Mucosa of rectum (tissue), 2 donors: ENCODE measurements at regions not wholly inside any gene's neighbourhood (a gene's known extent, or its start where the extent isn't known, plus 50 kb on each side); places are given as distances from the start of the nearest gene placed in this dataset.
"Not testable (repeated sequence)": the region's sequence is repeated elsewhere in the genome, so short reads cannot be mapped to it uniquely, and the experiment has no call there.

Experiments
- H3K27ac ChIP-seq, 2 donors: one replicate each; pipeline ENCODE4 v1.7.0; 2013; ENCODE audit warnings: inconsistent platforms in 2 of 2, low read depth in 2 of 2, low read length in 2 of 2
- H3K27me3 ChIP-seq, 2 donors: one replicate each; pipeline ENCODE4 v1.7.0; 2013; ENCODE audit warnings: low read length in 2 of 2; ENCODE audit not compliant: control insufficient read depth in 2 of 2, insufficient read depth in 2 of 2
- H3K36me3 ChIP-seq, 2 donors: one replicate each; pipeline ENCODE4 v1.7.0; 2013; ENCODE audit warnings: low read length in 2 of 2; ENCODE audit not compliant: control insufficient read depth in 2 of 2, insufficient read depth in 2 of 2
- H3K4me1 ChIP-seq, 2 donors: one replicate each; pipeline ENCODE4 v1.7.0; 2013; ENCODE audit warnings: low read length in 2 of 2, mild to moderate bottlenecking in 1 of 2; ENCODE audit not compliant: control insufficient read depth in 2 of 2, insufficient read depth in 2 of 2
- H3K4me3 ChIP-seq, 2 donors: one replicate each; pipeline ENCODE4 v1.7.0; 2013; ENCODE audit warnings: low read length in 2 of 2
- H3K9ac ChIP-seq, 2 donors: one replicate each; pipeline ENCODE4 v1.7.0; 2013; ENCODE audit warnings: low read length in 2 of 2, low read depth in 1 of 2, mild to moderate bottlenecking in 1 of 2
- H3K9me3 ChIP-seq, 2 donors: one replicate each; pipeline ENCODE4 v1.7.0; 2013; ENCODE audit warnings: low read length in 2 of 2; ENCODE audit not compliant: control insufficient read depth in 2 of 2
- donor health status: healthy.
- donor health status: Normal muscosa, but diverticular disease.

GRCh38 chr16:63682844-63683243, 1439.0 kb downstream of the CDH11 start:
- no peak overlapping the region for H3K27ac ChIP-seq
- no peaks in the 10 kb centered on the region for H3K9me3 ChIP-seq
- no peak overlapping the region for H3K4me3 ChIP-seq
- H3K27me3 ChIP-seq, result no peaks in the 10 kb centered on the region
- no peaks in the 10 kb centered on the region for H3K36me3 ChIP-seq
- H3K4me1 ChIP-seq, result no peaks in the 10 kb centered on the region
- H3K9ac ChIP-seq, result no peak overlapping the region

- Histone ChIP-seq H3K9ac (no peak overlapping the region), H3K4me1 (no peaks in the 10 kb centered on the region), H3K27me3 (no peaks in the 10 kb centered on the region), H3K27ac (no peak overlapping the region), H3K9me3 (no peaks in the 10 kb centered on the region), H3K36me3 (no peaks in the 10 kb centered on the region), H3K4me3 (no peak overlapping the region)
Observed at GRCh38 chr16:63672493-63672892, 1449.4 kb downstream of the CDH11 start.

GRCh38 chr16:63663155-63663554, 1458.7 kb downstream of the CDH11 start:
- Histone ChIP-seq H3K4me1 (no peaks in the 10 kb centered on the region), H3K4me3 (no peak overlapping the region), H3K27ac (no peak overlapping the region), H3K36me3 (no peaks in the 10 kb centered on the region), H3K27me3 (no peaks in the 10 kb centered on the region), H3K9ac (no peak overlapping the region), H3K9me3 (no peaks in the 10 kb centered on the region)

GRCh38 chr16:63655846-63656245, 1466.0 kb downstream of the CDH11 start:
- Histone ChIP-seq H3K9me3 (no peaks in the 10 kb centered on the region), H3K9ac (no peak overlapping the region), H3K4me1 (no peaks in the 10 kb centered on the region), H3K36me3 (no peaks in the 10 kb centered on the region), H3K27ac (no peak overlapping the region), H3K4me3 (no peak overlapping the region), H3K27me3 (no peaks in the 10 kb centered on the region)

GRCh38 chr16:63653044-63653839, 1468.6 kb downstream of the CDH11 start:
- Histone ChIP-seq H3K27me3 (no peaks in the 10 kb centered on the region), H3K9ac (no peak overlapping the region), H3K4me1 (no peaks in the 10 kb centered on the region), H3K36me3 (no peaks in the 10 kb centered on the region), H3K9me3 (no peaks in the 10 kb centered on the region), H3K4me3 (no peak overlapping the region), H3K27ac (no peak overlapping the region)

GRCh38 chr16:63652091-63652490, 1469.8 kb downstream of the CDH11 start:
- Histone ChIP-seq H3K9ac (no peak overlapping the region), H3K9me3 (no peaks in the 10 kb centered on the region), H3K4me1 (no peaks in the 10 kb centered on the region), H3K27me3 (no peaks in the 10 kb centered on the region), H3K4me3 (no peak overlapping the region), H3K27ac (no peak overlapping the region), H3K36me3 (no peaks in the 10 kb centered on the region)

GRCh38 chr16:63650550-63650949, 1471.3 kb downstream of the CDH11 start:
- no peak overlapping the region for H3K4me3 ChIP-seq
- H3K27ac ChIP-seq, result no peak overlapping the region
- no peak overlapping the region for H3K9ac ChIP-seq
- no peaks in the 10 kb centered on the region for H3K4me1 ChIP-seq
- H3K9me3 ChIP-seq, result no peaks in the 10 kb centered on the region
- H3K27me3 ChIP-seq, result no peaks in the 10 kb centered on the region
- no peaks in the 10 kb centered on the region for H3K36me3 ChIP-seq

GRCh38 chr16:63633706-63634445, 1488.0 kb downstream of the CDH11 start:
- H3K9me3 ChIP-seq, H3K27me3 ChIP-seq, H3K27ac ChIP-seq, H3K9ac ChIP-seq, H3K4me1 ChIP-seq, H3K36me3 ChIP-seq, H3K4me3 ChIP-seq: not testable (repeated sequence)

GRCh38 chr16:63629272-63629671, 1492.6 kb downstream of the CDH11 start:
- Histone ChIP-seq H3K9me3 (no peaks in the 10 kb centered on the region), H3K27ac (no peak overlapping the region), H3K4me1 (no peaks in the 10 kb centered on the region), H3K4me3 (no peak overlapping the region), H3K36me3 (no peaks in the 10 kb centered on the region), H3K9ac (no peak overlapping the region), H3K27me3 (no peaks in the 10 kb centered on the region)

GRCh38 chr16:63628812-63629211, 1493.1 kb downstream of the CDH11 start:
- H3K27me3 ChIP-seq, result no peaks in the 10 kb centered on the region
- H3K27ac ChIP-seq, result no peak overlapping the region
- H3K36me3 ChIP-seq, result no peaks in the 10 kb centered on the region
- H3K9ac ChIP-seq, result no peak overlapping the region
- H3K4me3 ChIP-seq, result no peak overlapping the region
- no peaks in the 10 kb centered on the region for H3K9me3 ChIP-seq
- H3K4me1 ChIP-seq, result no peaks in the 10 kb centered on the region
